ENCODE measurements at regions not wholly inside any gene's neighbourhood (a gene's known extent, or its start where the extent isn't known, plus 50 kb on each side); places are given as distances from the start of the nearest gene placed in this dataset.

DNA sequence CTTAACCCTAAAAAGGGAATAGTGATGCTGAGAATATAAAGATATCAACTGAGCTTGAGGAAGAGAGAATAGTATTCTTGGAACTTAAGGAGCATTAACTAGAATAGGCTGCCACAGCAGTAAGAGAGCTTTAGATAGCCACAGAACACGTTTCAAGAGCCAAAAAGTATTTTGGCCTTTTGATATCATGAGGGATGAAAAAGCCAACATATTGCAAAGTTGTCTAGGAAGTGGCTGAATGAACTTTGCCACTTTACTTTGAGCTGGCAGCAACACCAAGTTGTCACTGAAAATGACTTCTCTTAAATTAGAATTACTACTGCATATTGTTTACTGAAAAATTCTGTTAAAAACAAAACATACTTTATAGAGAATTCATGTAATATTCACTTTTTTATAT is 1476.2 kb downstream of the MRPL39 start:
- no peaks in the 10 kb centered on the region for H3K4me1 ChIP-seq (ENCODE audit: low read length)
- no peaks in the 10 kb centered on the region for H3K79me2 ChIP-seq (ENCODE audit: low read length)
- TF ChIP-seq EZH2phosphoT487 (IDR thresholded peaks at IDR 0.05; ENCODE audit: low read depth) = no peak
- TF ChIP-seq, protein P1, sequence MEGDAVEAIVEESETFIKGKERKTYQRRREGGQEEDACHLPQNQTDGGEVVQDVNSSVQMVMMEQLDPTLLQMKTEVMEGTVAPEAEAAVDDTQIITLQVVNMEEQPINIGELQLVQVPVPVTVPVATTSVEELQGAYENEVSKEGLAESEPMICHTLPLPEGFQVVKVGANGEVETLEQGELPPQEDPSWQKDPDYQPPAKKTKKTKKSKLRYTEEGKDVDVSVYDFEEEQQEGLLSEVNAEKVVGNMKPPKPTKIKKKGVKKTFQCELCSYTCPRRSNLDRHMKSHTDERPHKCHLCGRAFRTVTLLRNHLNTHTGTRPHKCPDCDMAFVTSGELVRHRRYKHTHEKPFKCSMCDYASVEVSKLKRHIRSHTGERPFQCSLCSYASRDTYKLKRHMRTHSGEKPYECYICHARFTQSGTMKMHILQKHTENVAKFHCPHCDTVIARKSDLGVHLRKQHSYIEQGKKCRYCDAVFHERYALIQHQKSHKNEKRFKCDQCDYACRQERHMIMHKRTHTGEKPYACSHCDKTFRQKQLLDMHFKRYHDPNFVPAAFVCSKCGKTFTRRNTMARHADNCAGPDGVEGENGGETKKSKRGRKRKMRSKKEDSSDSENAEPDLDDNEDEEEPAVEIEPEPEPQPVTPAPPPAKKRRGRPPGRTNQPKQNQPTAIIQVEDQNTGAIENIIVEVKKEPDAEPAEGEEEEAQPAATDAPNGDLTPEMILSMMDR (IDR thresholded peaks at IDR 0.05; ENCODE audit: low read depth, low read length) = no peak
- no peak overlapping the region for H3K4me2 ChIP-seq (ENCODE audit: low read length)
- H4K20me1 ChIP-seq (ENCODE audit: insufficient read depth, low read length) = no peaks in the 10 kb centered on the region
- H3K27me3 ChIP-seq (ENCODE audit: low read depth, low read length) = no peaks in the 10 kb centered on the region
- H3K9me3 ChIP-seq (ENCODE audit: insufficient read depth, low read length) = no peaks in the 10 kb centered on the region
- H3K4me3 ChIP-seq (ENCODE audit: low read length) = no peak overlapping the region
- no peaks in the 10 kb centered on the region for H3K36me3 ChIP-seq (replicated peaks; ENCODE audit: low read depth, low read length)
- no peak overlapping the region for H3K9ac ChIP-seq (ENCODE audit: low read length)
- no peak overlapping the region for H3K27ac ChIP-seq (ENCODE audit: low read length)
- no peak overlapping the region for H2AFZ ChIP-seq (ENCODE audit: low read depth, low read length)

DNA sequence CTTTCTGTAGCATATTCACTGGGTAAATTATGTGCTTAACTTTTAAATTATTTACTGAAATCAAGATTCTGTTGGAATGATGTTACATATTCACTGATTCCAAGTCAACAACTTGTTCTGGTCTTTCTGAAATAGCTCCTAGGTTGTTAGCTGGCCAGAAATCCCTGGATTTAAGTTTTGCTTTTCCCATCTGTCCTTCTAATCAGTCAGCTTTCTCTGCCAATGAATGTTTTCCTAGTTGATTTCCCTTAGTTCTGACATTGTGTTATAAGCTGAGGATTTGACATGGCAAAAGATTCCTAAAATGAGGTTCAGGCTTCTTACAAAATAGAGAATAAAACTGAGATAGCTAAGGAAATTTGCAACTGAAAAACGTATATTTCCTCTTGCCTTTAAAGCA is 1479.6 kb downstream of the MRPL39 start:
- Histone ChIP-seq H3K4me3 (ENCODE audit: low read length) (no peak overlapping the region), H3K27ac (ENCODE audit: low read length) (no peak overlapping the region), H3K4me1 (ENCODE audit: low read length) (no peaks in the 10 kb centered on the region), H3K9me3 (ENCODE audit: insufficient read depth, low read length) (no peaks in the 10 kb centered on the region), H3K4me2 (ENCODE audit: low read length) (no peak overlapping the region), H4K20me1 (ENCODE audit: insufficient read depth, low read length) (no peaks in the 10 kb centered on the region), H3K9ac (ENCODE audit: low read length) (no peak overlapping the region), H2AFZ (ENCODE audit: low read depth, low read length) (no peak overlapping the region), H3K79me2 (ENCODE audit: low read length) (no peaks in the 10 kb centered on the region), H3K27me3 (ENCODE audit: low read depth, low read length) (no peaks in the 10 kb centered on the region), H3K36me3 (replicated peaks; ENCODE audit: low read depth, low read length) (no peaks in the 10 kb centered on the region)
- TF ChIP-seq, protein P1 (IDR thresholded peaks at IDR 0.05; ENCODE audit: low read depth, low read length) = no peak
- TF ChIP-seq EZH2phosphoT487 (IDR thresholded peaks at IDR 0.05; ENCODE audit: low read depth) = no peak

DNA sequence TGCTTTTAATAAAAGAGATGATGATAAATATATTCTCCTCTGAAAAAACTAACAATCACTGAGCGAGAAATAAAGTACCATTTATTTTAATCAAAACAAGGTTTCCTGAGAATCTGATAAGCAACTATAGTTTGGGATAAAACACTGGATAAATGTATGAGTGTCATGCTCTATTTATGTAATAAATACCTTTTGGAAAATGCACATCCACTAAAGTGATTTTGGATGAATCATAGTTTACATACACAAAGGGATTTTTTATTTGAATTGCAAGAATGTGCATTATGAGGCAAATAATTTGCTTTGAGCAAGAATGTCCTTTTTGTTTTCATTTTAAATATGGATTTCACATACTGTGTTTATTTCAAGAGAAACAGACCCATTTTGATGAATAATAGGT is 1483.5 kb downstream of the MRPL39 start:
- Histone ChIP-seq H3K4me1 (ENCODE audit: low read length) (no peaks in the 10 kb centered on the region), H3K9ac (ENCODE audit: low read length) (no peak overlapping the region), H3K27me3 (ENCODE audit: low read depth, low read length) (no peaks in the 10 kb centered on the region), H4K20me1 (ENCODE audit: insufficient read depth, low read length) (no peaks in the 10 kb centered on the region), H2AFZ (ENCODE audit: low read depth, low read length) (no peak overlapping the region), H3K27ac (ENCODE audit: low read length) (no peak overlapping the region), H3K9me3 (ENCODE audit: insufficient read depth, low read length) (no peaks in the 10 kb centered on the region), H3K79me2 (ENCODE audit: low read length) (no peaks in the 10 kb centered on the region), H3K4me3 (ENCODE audit: low read length) (no peak overlapping the region), H3K4me2 (ENCODE audit: low read length) (no peak overlapping the region), H3K36me3 (replicated peaks; ENCODE audit: low read depth, low read length) (no peaks in the 10 kb centered on the region)
- TF ChIP-seq, protein P1 (IDR thresholded peaks at IDR 0.05; ENCODE audit: low read depth, low read length) = no peak
- no peak for TF ChIP-seq EZH2phosphoT487 (IDR thresholded peaks at IDR 0.05; ENCODE audit: low read depth)

DNA sequence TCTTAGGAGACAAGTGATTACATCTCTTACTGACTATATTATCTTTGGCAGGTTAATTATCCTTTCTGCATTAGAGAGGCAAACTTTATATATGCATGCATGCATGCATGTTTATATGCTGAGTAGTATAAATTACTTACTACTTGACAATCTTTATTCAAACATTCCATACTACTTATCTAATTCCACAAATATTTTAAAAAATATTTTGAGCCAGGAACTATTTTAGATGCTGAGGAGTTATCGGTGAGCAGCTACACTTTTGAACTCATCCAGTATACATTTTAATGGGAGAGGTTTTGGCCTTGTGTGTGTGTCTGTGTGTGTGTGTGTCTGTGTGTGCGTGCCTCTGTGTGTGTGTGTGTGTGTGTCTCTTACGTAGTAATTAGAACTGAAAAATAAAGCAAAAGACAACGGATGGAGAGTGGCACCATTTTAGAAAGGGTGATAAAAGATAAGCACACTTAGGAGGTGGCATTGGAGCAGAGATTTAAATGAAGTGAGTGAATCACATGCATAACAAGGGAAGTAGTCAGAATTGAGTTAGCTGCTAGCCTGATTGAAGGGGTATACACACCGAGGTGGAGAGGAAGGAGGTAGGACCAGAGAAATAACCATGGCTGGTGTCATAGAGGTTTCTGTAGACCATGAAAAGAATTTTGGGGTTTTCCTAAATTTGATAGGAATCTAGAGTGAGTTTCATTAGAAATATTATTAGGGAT is 1488.4 kb downstream of the MRPL39 start:
- no peak overlapping the region for H3K9ac ChIP-seq (ENCODE audit: low read length)
- H3K4me3 ChIP-seq (ENCODE audit: low read length) = no peak overlapping the region
- no peaks in the 10 kb centered on the region for H3K79me2 ChIP-seq (ENCODE audit: low read length)
- H3K27ac ChIP-seq (ENCODE audit: low read length) = no peak overlapping the region
- H3K4me1 ChIP-seq (ENCODE audit: low read length) = no peaks in the 10 kb centered on the region
- H3K9me3 ChIP-seq (ENCODE audit: insufficient read depth, low read length) = no peaks in the 10 kb centered on the region
- H4K20me1 ChIP-seq (ENCODE audit: insufficient read depth, low read length) = no peaks in the 10 kb centered on the region
- H3K4me2 ChIP-seq (ENCODE audit: low read length) = no peak overlapping the region
- H3K27me3 ChIP-seq (ENCODE audit: low read depth, low read length) = no peaks in the 10 kb centered on the region
- H3K36me3 ChIP-seq (replicated peaks; ENCODE audit: low read depth, low read length) = no peaks in the 10 kb centered on the region
- no peak overlapping the region for H2AFZ ChIP-seq (ENCODE audit: low read depth, low read length)
- TF ChIP-seq, protein P1 (IDR thresholded peaks at IDR 0.05; ENCODE audit: low read depth, low read length) = no peak
- no peak for TF ChIP-seq EZH2phosphoT487 (IDR thresholded peaks at IDR 0.05; ENCODE audit: low read depth)

Data from OCI-LY3 (cell line).